ENCODE measurements at regions not wholly inside any gene's neighbourhood (a gene's known extent, or its start where the extent isn't known, plus 50 kb on each side); places are given as distances from the start of the nearest gene placed in this dataset.

- Histone ChIP-seq H3K9me3 (replicated peaks; ENCODE audit: control insufficient read depth, insufficient read depth, low read length) (no peaks in the 10 kb centered on the region), H3K9ac (replicated peaks; ENCODE audit: extremely low read depth, insufficient read depth, low read length) (no peak overlapping the region), H3K27ac (ENCODE audit: insufficient read depth, low read depth, low read length) (no peak overlapping the region), H3K4me2 (ENCODE audit: insufficient read depth, low read length) (no peak overlapping the region), H3K4me1 (ENCODE audit: control insufficient read depth, extremely low read depth, insufficient read depth, low read length) (no peaks in the 10 kb centered on the region), H3K4me3 (replicated peaks in 1 of 3; ENCODE audit: insufficient read depth in 1 of 3, low read depth in 1 of 3, low read length in 3 of 3) (no peak overlapping the region), H3K79me2 (ENCODE audit: control insufficient read depth, insufficient read depth, low read length) (no peaks in the 10 kb centered on the region), H4K20me1 (replicated peaks; ENCODE audit: control insufficient read depth, extremely low read depth, insufficient read depth, low read length) (no peaks in the 10 kb centered on the region), H3K36me3 (ENCODE audit: control insufficient read depth in 2 of 2, extremely low read depth in 1 of 2, insufficient read depth in 2 of 2, low read length in 2 of 2) (no peaks in the 10 kb centered on the region), H2AFZ (ENCODE audit: low read depth, low read length) (no peak overlapping the region), H3K27me3 (ENCODE audit: control insufficient read depth in 2 of 2, insufficient read depth in 2 of 2, low read length in 2 of 2) (no peaks in the 10 kb centered on the region), H3K9me1 (replicated peaks; ENCODE audit: control insufficient read depth, extremely low read depth, insufficient read depth, low read length) (no peaks in the 10 kb centered on the region)
- POLR2A ChIA-PET, result no interaction called here
- TF ChIP-seq EZH2 (IDR thresholded peaks at IDR 0.05; ENCODE audit: borderline replicate concordance, low read depth, low read length, severe bottlenecking) (no peak), POLR2AphosphoS5 (IDR thresholded peaks at IDR 0.05; ENCODE audit: insufficient read depth, low read depth, low read length) (no peak), FOS (IDR thresholded peaks at IDR 0.05; ENCODE audit: borderline replicate concordance, insufficient read depth, low read length) (no peak)
- FAIRE-seq, result no peak
- no TSS peak for BruUV-seq (replicated peaks)
- dilution Hi-C loops (cut with MboI; ENCODE audit: extremely low pct_ligation_motif_present, low sequenced_read_pairs) (no loop called here), intact Hi-C loops (cut with micrococcal nuclease) (no loop called here)
- CTCF ChIA-PET, result no interaction called here
- no peak for DNase-seq (ENCODE audit: low read depth, low spot score)
Observed at GRCh38 chr9:106753155-106753671, 109.8 kb upstream of the ZNF462 start.

- Histone ChIP-seq H4K20me1 (replicated peaks; ENCODE audit: control insufficient read depth, extremely low read depth, insufficient read depth, low read length) (no peaks in the 10 kb centered on the region), H3K79me2 (ENCODE audit: control insufficient read depth, insufficient read depth, low read length) (no peaks in the 10 kb centered on the region), H3K9me3 (replicated peaks; ENCODE audit: control insufficient read depth, insufficient read depth, low read length) (no peaks in the 10 kb centered on the region), H3K27me3 (ENCODE audit: control insufficient read depth in 2 of 2, insufficient read depth in 2 of 2, low read length in 2 of 2) (no peaks in the 10 kb centered on the region), H3K27ac (ENCODE audit: insufficient read depth, low read depth, low read length) (no peak overlapping the region), H3K9ac (replicated peaks; ENCODE audit: extremely low read depth, insufficient read depth, low read length) (no peak overlapping the region), H2AFZ (ENCODE audit: low read depth, low read length) (no peak overlapping the region), H3K4me1 (ENCODE audit: control insufficient read depth, extremely low read depth, insufficient read depth, low read length) (no peaks in the 10 kb centered on the region), H3K4me3 (replicated peaks in 1 of 3; ENCODE audit: insufficient read depth in 1 of 3, low read depth in 1 of 3, low read length in 3 of 3) (no peak overlapping the region), H3K9me1 (replicated peaks; ENCODE audit: control insufficient read depth, extremely low read depth, insufficient read depth, low read length) (no peaks in the 10 kb centered on the region), H3K36me3 (ENCODE audit: control insufficient read depth in 2 of 2, extremely low read depth in 1 of 2, insufficient read depth in 2 of 2, low read length in 2 of 2) (no peaks in the 10 kb centered on the region), H3K4me2 (ENCODE audit: insufficient read depth, low read length) (no peak overlapping the region)
- ChIA-PET POLR2A (no interaction called here), CTCF (no interaction called here)
- intact Hi-C loops (cut with micrococcal nuclease), result no loop called here
- no TSS peak for BruUV-seq (replicated peaks)
- DNase-seq (ENCODE audit: low read depth, low spot score), result no peak
- FAIRE-seq, result no peak
- dilution Hi-C loops (cut with MboI; ENCODE audit: extremely low pct_ligation_motif_present, low sequenced_read_pairs), result no loop called here
- TF ChIP-seq POLR2A (IDR thresholded peaks at IDR 0.05; ENCODE audit: low read depth, low read length) (no peak), JUN (IDR thresholded peaks at IDR 0.05; ENCODE audit: borderline replicate concordance, insufficient read depth, insufficient read length, low read depth) (no peak), GATA2 (IDR thresholded peaks at IDR 0.05; ENCODE audit: insufficient read depth, insufficient read length, low read depth, low read length) (no peak), MYC (IDR thresholded peaks at IDR 0.05; ENCODE audit: low read depth, low read length) (no peak), MAX (IDR thresholded peaks at IDR 0.05; ENCODE audit: insufficient read depth, insufficient read length) (no peak), CTCF (IDR thresholded peaks at IDR 0.05; ENCODE audit: extremely low read depth in 1 of 2, insufficient read depth in 1 of 2, low read depth in 1 of 2, low read length in 2 of 2) (no peak), EZH2 (IDR thresholded peaks at IDR 0.05; ENCODE audit: borderline replicate concordance, low read depth, low read length, severe bottlenecking) (no peak), POLR2AphosphoS5 (IDR thresholded peaks at IDR 0.05; ENCODE audit: insufficient read depth, low read depth, low read length) (no peak), FOS (IDR thresholded peaks at IDR 0.05; ENCODE audit: borderline replicate concordance, insufficient read depth, low read length) (no peak)
Observed at GRCh38 chr9:106755736-106756135, 107.2 kb upstream of the ZNF462 start.
